ENCODE measurements at regions not wholly inside any gene's neighbourhood (a gene's known extent, or its start where the extent isn't known, plus 50 kb on each side); places are given as distances from the start of the nearest gene placed in this dataset.

- no peak overlapping the region for H2BK120ac ChIP-seq (replicated peaks; ENCODE audit: low read depth, low read length)
- H3K79me1 ChIP-seq (ENCODE audit: low read depth, low read length), result no peaks in the 10 kb centered on the region
- no peaks in the 10 kb centered on the region for H3K27me3 ChIP-seq (replicated peaks in 1 of 4; ENCODE audit: control insufficient read depth in 3 of 4, extremely low read depth in 1 of 4, insufficient read depth in 3 of 4, low read length in 3 of 4)
- H3K4ac ChIP-seq (replicated peaks; ENCODE audit: insufficient read length, low read depth, low read length), result no peak overlapping the region
- WGBS, 2 experiments (ENCODE audit: extremely low coverage in 1 of 2, insufficient coverage in 1 of 2, insufficient read length in 1 of 2, insufficient replicate concordance in 2 of 2, low coverage in 1 of 2, low lambda C conversion rate in 2 of 2, missing lambda C conversion rate in 1 of 2), result 57% methylated on average over 2 of the region's 2 CpGs; no CpG with 5 or more reads in 1 of the 2 experiments
- H3K9ac ChIP-seq (replicated peaks in 1 of 4; ENCODE audit: extremely low read depth in 1 of 4, low read depth in 3 of 4, low read length in 3 of 4), result no peak overlapping the region
- H2BK12ac ChIP-seq (ENCODE audit: low read depth, low read length), result no peak overlapping the region
- no peaks in the 10 kb centered on the region for H4K20me1 ChIP-seq (replicated peaks in 1 of 2; ENCODE audit: control insufficient read depth in 1 of 2, insufficient read depth in 2 of 2, low read length in 2 of 2)
- no peak overlapping the region for H3K23ac ChIP-seq (ENCODE audit: insufficient read length)
- H4K5ac ChIP-seq (ENCODE audit: insufficient read length, low read depth, low read length), result peak overlapping the region; percentile 32
- no peak overlapping the region for H2AK5ac ChIP-seq (ENCODE audit: low read depth, low read length)
- FAIRE-seq (peak; percentile 78), DNase-seq (ENCODE audit: low read depth in 1 of 2, low spot score in 2 of 2) (no peak)
- H2BK20ac ChIP-seq (ENCODE audit: low read length), result no peak overlapping the region
- no peak overlapping the region for H3K14ac ChIP-seq (ENCODE audit: insufficient read length)
- peak overlapping the region; percentile 4 to 37; a peak in 3 of 4 replicates for H3K4me2 ChIP-seq (ENCODE audit: insufficient read depth in 1 of 2, low read depth in 2 of 2, low read length in 2 of 2)
- no peaks in the 10 kb centered on the region for H3K9me3 ChIP-seq (ENCODE audit: insufficient read depth in 2 of 2, low read depth in 1 of 2, low read length in 1 of 2)
- H3K18ac ChIP-seq (ENCODE audit: extremely low read depth, low read length), result no peak overlapping the region
- H3K27ac ChIP-seq (ENCODE audit: low read depth, low read length), result peak overlapping the region; percentile 49; the same call in 1 of the 2 replicates
- H4K91ac ChIP-seq (replicated peaks; ENCODE audit: insufficient read length, low read length), result no peak overlapping the region
- no peaks in the 10 kb centered on the region for H3K79me2 ChIP-seq (ENCODE audit: control insufficient read depth in 1 of 2, insufficient read depth in 2 of 2, low read length in 2 of 2)
- no peaks in the 10 kb centered on the region for H3K36me3 ChIP-seq (ENCODE audit: control insufficient read depth in 2 of 4, insufficient read depth in 4 of 4, low read length in 3 of 4)
- peak overlapping the region; percentile 81 for H2AFZ ChIP-seq (ENCODE audit: low read length)
- no peak overlapping the region for H2BK15ac ChIP-seq (ENCODE audit: low read length)
- no peak overlapping the region for H4K8ac ChIP-seq (ENCODE audit: extremely low read depth, insufficient read depth, low read length)
- H3K56ac ChIP-seq (replicated peaks; ENCODE audit: insufficient read length, low read depth, low read length), result no peak overlapping the region
- ChIA-PET POLR2A (ENCODE audit: partially characterized antibody) (no interaction called here), CTCF (ENCODE audit: partially characterized antibody) (interaction anchor here (0.8 to 1.6 kb wide), 4 partner anchors 40 to 316 kb away, joined by 3 to 10 read pairs (median 4); no protein-coding TSS in a partner anchor)
- no peaks in the 10 kb centered on the region for H3K23me2 ChIP-seq (ENCODE audit: low read depth, low read length)
- no peak overlapping the region for H2BK5ac ChIP-seq (ENCODE audit: low read depth, low read length)
- peaks cover 0 to 18% (median 3%) of the 10 kb centered on the region in 4 experiments; a peak in 3 of 7 replicates for H3K4me1 ChIP-seq (replicated peaks in 1 of 4; ENCODE audit: control insufficient read depth in 3 of 4, insufficient read depth in 4 of 4, low read length in 3 of 4)
- no peak overlapping the region; a peak in 1 of 8 replicates for H3K4me3 ChIP-seq (ENCODE audit: extremely low read depth in 1 of 4, insufficient read depth in 2 of 4, low read depth in 3 of 4, low read length in 4 of 4)
- TF ChIP-seq RBBP5 (IDR thresholded peaks at IDR 0.05; ENCODE audit: borderline replicate concordance, low read depth, low read length) (no peak), E2F6 (IDR thresholded peaks at IDR 0.05) (peak; percentile 49), CEBPB (IDR thresholded peaks at IDR 0.05; ENCODE audit: low read depth, low read length) (no peak), EP300 (IDR thresholded peaks at IDR 0.05; ENCODE audit: borderline replicate concordance in 1 of 2, low read depth in 2 of 2, low read length in 2 of 2) (no peak), USF2 (IDR thresholded peaks at IDR 0.05; ENCODE audit: low read length) (no peak), TAF7 (optimal IDR thresholded peaks at IDR 0.05; ENCODE audit: borderline replicate concordance, low read depth, low read length) (no peak), BCL11A (IDR thresholded peaks at IDR 0.05; ENCODE audit: low read depth in 2 of 2, low read length in 2 of 2) (no peak), SRF (IDR thresholded peaks at IDR 0.05; ENCODE audit: low read depth, low read length) (no peak), MAX (IDR thresholded peaks at IDR 0.05) (0 out of 2 replicates have a peak, but pooled peaks have one; percentile 25), SP2 (IDR thresholded peaks at IDR 0.05; ENCODE audit: low read length) (no peak), SIRT6 (IDR thresholded peaks at IDR 0.05; ENCODE audit: low read length) (no peak), CHD1 (IDR thresholded peaks at IDR 0.05; ENCODE audit: low read depth, low read length) (no peak)
Measured at GRCh38 chr12:85550924-85551323, 270.9 kb downstream of the ALX1 start.
